PC-9 (cell line): ENCODE measurements at regions not wholly inside any gene's neighbourhood (a gene's known extent, or its start where the extent isn't known, plus 50 kb on each side); places are given as distances from the start of the nearest gene placed in this dataset.

Source experiments
- CTCF ChIP-seq: fragments of 200-600 bp; sonication (generic); conservative IDR thresholded peaks from 2 replicates; pipeline ENCODE4 v1.6.1; 2017; ENCODE audit warnings: mixed run types, antibody characterized with exemption, mild to moderate bottlenecking, moderate library complexity
- EZH2 ChIP-seq: fragments of 200-600 bp; sonication (generic); IDR thresholded peaks from 2 replicates; pipeline ENCODE4 v1.8.0; 2017; ENCODE audit warnings: antibody characterized with exemption, low read depth

GRCh38 chr16:8355675-8356074 is 234.6 kb downstream of the TMEM114 start:
- no peak for TF ChIP-seq CTCF
- TF ChIP-seq EZH2, result no peak
